ENCODE measurements at regions not wholly inside any gene's neighbourhood (a gene's known extent, or its start where the extent isn't known, plus 50 kb on each side); places are given as distances from the start of the nearest gene placed in this dataset.

- Mint-ChIP-seq H3K27me3 (ENCODE audit: low read depth in 2 of 2) (peaks cover 18 to 19% of the 10 kb centered on the region in 2 donors), H3K4me1 (no peaks in the 10 kb centered on the region), H3K9me3 (no peaks in the 10 kb centered on the region), H3K27ac (no peak overlapping the region), H3K4me3 (no peak overlapping the region), H3K36me3 (no peaks in the 10 kb centered on the region)
- Histone ChIP-seq H3K36me3 (ENCODE audit: control insufficient read depth, insufficient read depth, low read length) (no peaks in the 10 kb centered on the region), H3K4me3 (ENCODE audit: low read length) (no peak overlapping the region), H3K27me3 (ENCODE audit: control insufficient read depth, insufficient read depth, low read length) (no peaks in the 10 kb centered on the region), H3K9me3 (ENCODE audit: control insufficient read depth, insufficient read depth, low read length) (no peaks in the 10 kb centered on the region), H3K27ac (ENCODE audit: low read length) (no peak overlapping the region), H3K4me1 (ENCODE audit: control insufficient read depth, insufficient read depth, low read length) (no peaks in the 10 kb centered on the region)
- intact Hi-C loops (cut with micrococcal nuclease): no loop called here
- TF ChIP-seq CTCF (IDR thresholded peaks at IDR 0.05): no peak
- WGBS (ENCODE audit: insufficient coverage): 85% methylated on average over 2 of the region's 3 CpGs
- no peak for DNase-seq
- no peak for ATAC-seq
Measured at GRCh38 chr11:113556036-113556435, 80.8 kb upstream of the DRD2 start.

- no peak overlapping the region for H3K27ac ChIP-seq (ENCODE audit: low read length)
- no peaks in the 10 kb centered on the region for H3K9me3 ChIP-seq (ENCODE audit: control insufficient read depth, insufficient read depth, low read length)
- H3K36me3 ChIP-seq (ENCODE audit: control insufficient read depth, insufficient read depth, low read length): no peaks in the 10 kb centered on the region
- no peak overlapping the region for H3K4me3 Mint-ChIP-seq
- H3K4me1 Mint-ChIP-seq: no peaks in the 10 kb centered on the region
- H3K36me3 Mint-ChIP-seq: no peaks in the 10 kb centered on the region
- ATAC-seq (no peak), DNase-seq (no peak)
- no peak for TF ChIP-seq CTCF (IDR thresholded peaks at IDR 0.05)
- H3K27ac Mint-ChIP-seq: no peak overlapping the region
- H3K27me3 Mint-ChIP-seq (ENCODE audit: low read depth in 2 of 2): peaks cover 23 to 27% of the 10 kb centered on the region in 2 donors
- intact Hi-C loops (cut with micrococcal nuclease): no loop called here
- no peaks in the 10 kb centered on the region for H3K4me1 ChIP-seq (ENCODE audit: control insufficient read depth, insufficient read depth, low read length)
- no peaks in the 10 kb centered on the region for H3K27me3 ChIP-seq (ENCODE audit: control insufficient read depth, insufficient read depth, low read length)
- 54% methylated on average over 2 of the region's 2 CpGs for WGBS (ENCODE audit: insufficient coverage)
- H3K4me3 ChIP-seq (ENCODE audit: low read length): no peak overlapping the region
- H3K9me3 Mint-ChIP-seq: no peaks in the 10 kb centered on the region
Measured at GRCh38 chr11:113555071-113555619, 79.9 kb upstream of the DRD2 start.

GRCh38 chr11:113554526-113554925 is 79.3 kb upstream of the DRD2 start:
- Mint-ChIP-seq H3K4me1 (no peaks in the 10 kb centered on the region), H3K9me3 (no peaks in the 10 kb centered on the region), H3K36me3 (no peaks in the 10 kb centered on the region), H3K27me3 (ENCODE audit: low read depth in 2 of 2) (peaks cover 27 to 33% of the 10 kb centered on the region in 2 donors), H3K4me3 (no peak overlapping the region), H3K27ac (no peak overlapping the region)
- intact Hi-C loops (cut with micrococcal nuclease): no loop called here
- H3K27ac ChIP-seq (ENCODE audit: low read length): no peak overlapping the region
- no peak overlapping the region for H3K4me3 ChIP-seq (ENCODE audit: low read length)
- TF ChIP-seq CTCF (IDR thresholded peaks at IDR 0.05): no peak
- WGBS (ENCODE audit: insufficient coverage): 62% methylated on average over 3 of the region's 3 CpGs
- DNase-seq (no peak), ATAC-seq (no peak)
- no peaks in the 10 kb centered on the region for H3K4me1 ChIP-seq (ENCODE audit: control insufficient read depth, insufficient read depth, low read length)
- no peaks in the 10 kb centered on the region for H3K36me3 ChIP-seq (ENCODE audit: control insufficient read depth, insufficient read depth, low read length)
- no peaks in the 10 kb centered on the region for H3K27me3 ChIP-seq (ENCODE audit: control insufficient read depth, insufficient read depth, low read length)
- H3K9me3 ChIP-seq (ENCODE audit: control insufficient read depth, insufficient read depth, low read length): no peaks in the 10 kb centered on the region

- Histone ChIP-seq H3K27me3 (ENCODE audit: control insufficient read depth, insufficient read depth, low read length) (no peaks in the 10 kb centered on the region), H3K4me1 (ENCODE audit: control insufficient read depth, insufficient read depth, low read length) (no peaks in the 10 kb centered on the region), H3K9me3 (ENCODE audit: control insufficient read depth, insufficient read depth, low read length) (no peaks in the 10 kb centered on the region), H3K4me3 (ENCODE audit: low read length) (no peak overlapping the region), H3K27ac (ENCODE audit: low read length) (no peak overlapping the region), H3K36me3 (ENCODE audit: control insufficient read depth, insufficient read depth, low read length) (no peaks in the 10 kb centered on the region)
- ATAC-seq (no peak), DNase-seq (no peak)
- H3K4me1 Mint-ChIP-seq: no peaks in the 10 kb centered on the region
- H3K9me3 Mint-ChIP-seq: no peaks in the 10 kb centered on the region
- no peak overlapping the region for H3K27ac Mint-ChIP-seq
- H3K27me3 Mint-ChIP-seq (ENCODE audit: low read depth in 2 of 2): peaks cover 27 to 39% of the 10 kb centered on the region in 2 donors
- WGBS (ENCODE audit: insufficient coverage): 82% methylated on average over 1 of the region's 2 CpGs
- H3K36me3 Mint-ChIP-seq: no peaks in the 10 kb centered on the region
- H3K4me3 Mint-ChIP-seq: no peak overlapping the region
- TF ChIP-seq CTCF (IDR thresholded peaks at IDR 0.05): no peak
- intact Hi-C loops (cut with micrococcal nuclease): no loop called here
Measured at GRCh38 chr11:113553915-113554314, 78.7 kb upstream of the DRD2 start.

All from natural killer cell (primary cell).